SK-N-SH treated with all-trans-retinoic acid at 6 μM for 48 hours (cell line): ENCODE measurements at regions not wholly inside any gene's neighbourhood (a gene's known extent, or its start where the extent isn't known, plus 50 kb on each side); places are given as distances from the start of the nearest gene placed in this dataset.

Source experiments
- ATAC-seq: fragments of 200-7000 bp; cut with Tn5 transposase; 3 replicates; pipeline ENCODE4 v1.9.1; 2020; ENCODE audit warnings: mild to moderate bottlenecking, moderate library complexity
- ARNTL ChIP-seq: fragments of 450-650 bp; formaldehyde crosslinking; IDR thresholded peaks from 2 replicates; pipeline ENCODE4 v1.5.0; 2020; ENCODE audit warnings: low read depth, mild to moderate bottlenecking, moderate library complexity, borderline replicate concordance
- BACH2 ChIP-seq: fragments of 250-450 bp; sonication (Bioruptor Pico); IDR thresholded peaks from 2 replicates; pipeline ENCODE4 v1.9.0; 2021; ENCODE audit warnings: mild to moderate bottlenecking, borderline replicate concordance
- CSDC2 ChIP-seq: fragments of 250-450 bp; sonication (Bioruptor Pico); IDR thresholded peaks from 2 replicates; pipeline ENCODE4 v1.5.0; 2020; ENCODE audit warnings: mild to moderate bottlenecking, moderate library complexity
- CSRNP3 ChIP-seq: fragments of 250-450 bp; sonication (Bioruptor Pico); IDR thresholded peaks from 2 replicates; pipeline ENCODE4 v1.5.1; 2021; ENCODE audit warnings: mild to moderate bottlenecking, moderate library complexity
- ESRRG ChIP-seq: fragments of 250-450 bp; sonication (Bioruptor Pico); IDR thresholded peaks from 2 replicates; pipeline ENCODE4 v1.6.1; 2021; ENCODE audit warnings: mild to moderate bottlenecking
- GLIS3 ChIP-seq: fragments of 250-450 bp; sonication (Bioruptor Pico); IDR thresholded peaks from 2 replicates; pipeline ENCODE4 v1.5.0; 2020; ENCODE audit warnings: mild to moderate bottlenecking, moderate library complexity
- ISL1 ChIP-seq: fragments of 250-450 bp; sonication (Bioruptor Pico); IDR thresholded peaks from 2 replicates; pipeline ENCODE4 v2.1.2; 2022; ENCODE audit warnings: mild to moderate bottlenecking, moderate library complexity
- OSR1 ChIP-seq: fragments of 250-450 bp; sonication (Bioruptor Pico); IDR thresholded peaks from 2 replicates; pipeline ENCODE4 v1.8.0; 2022; ENCODE audit warnings: moderate library complexity, mild to moderate bottlenecking, inconsistent platforms
- PATZ1 ChIP-seq: fragments of 250-450 bp; sonication (Bioruptor Pico); IDR thresholded peaks from 2 replicates; pipeline ENCODE4 v1.8.0; 2020; ENCODE audit warnings: mild to moderate bottlenecking, moderate library complexity, borderline replicate concordance
- PPARA ChIP-seq: fragments of 250-450 bp; sonication (Bioruptor Pico); IDR thresholded peaks from 2 replicates; pipeline ENCODE4 v1.5.0; 2020; ENCODE audit warnings: mild to moderate bottlenecking, borderline replicate concordance
- RARB ChIP-seq: fragments of 250-450 bp; sonication (Bioruptor Pico); IDR thresholded peaks from 2 replicates; pipeline ENCODE4 v1.8.0; 2021; ENCODE audit warnings: mild to moderate bottlenecking, moderate library complexity
- SNAI2 ChIP-seq: fragments of 250-450 bp; sonication (Bioruptor Pico); IDR thresholded peaks from 2 replicates; pipeline ENCODE4 v1.5.0; 2020; ENCODE audit warnings: mild to moderate bottlenecking, moderate library complexity
- TCF4 ChIP-seq: fragments of 250-450 bp; sonication (Bioruptor Pico); IDR thresholded peaks from 2 replicates; pipeline ENCODE4 v1.8.0; 2021; ENCODE audit warnings: mild to moderate bottlenecking, moderate library complexity, borderline replicate concordance
- TOX ChIP-seq: fragments of 250-450 bp; sonication (Bioruptor Pico); IDR thresholded peaks from 2 replicates; pipeline ENCODE4 v1.8.0; 2021; ENCODE audit warnings: mild to moderate bottlenecking, moderate library complexity, borderline replicate concordance
- ZC3H10 ChIP-seq: fragments of 250-450 bp; sonication (Bioruptor Pico); IDR thresholded peaks from 2 replicates; pipeline ENCODE4 v1.5.1; 2021; ENCODE audit warnings: mild to moderate bottlenecking, moderate library complexity
- ZFP3 ChIP-seq: fragments of 250-450 bp; sonication (Bioruptor Pico); IDR thresholded peaks from 2 replicates; pipeline ENCODE4 v1.5.0; 2020; ENCODE audit warnings: mild to moderate bottlenecking, moderate library complexity
- ZFP30 ChIP-seq: fragments of 450-650 bp; formaldehyde crosslinking; IDR thresholded peaks from 2 replicates; pipeline ENCODE4 v1.5.0; 2022; ENCODE audit warnings: mild to moderate bottlenecking, moderate library complexity
- ZNF565 ChIP-seq: fragments of 450-650 bp; formaldehyde crosslinking; conservative IDR thresholded peaks from 2 replicates; pipeline ENCODE4 v1.5.0; 2020; ENCODE audit warnings: low read depth, mild to moderate bottlenecking, moderate library complexity
- ZNF8 ChIP-seq: fragments of 450-650 bp; formaldehyde crosslinking; IDR thresholded peaks from 2 replicates; pipeline ENCODE4 v1.5.0; 2020; ENCODE audit warnings: mild to moderate bottlenecking, moderate library complexity
- TF ChIP-seq, protein P1 (sequence below): fragments of 250-450 bp; sonication (Bioruptor Pico); IDR thresholded peaks from 2 replicates; pipeline ENCODE4 v1.5.1; 2020; ENCODE audit warnings: low read depth, mild to moderate bottlenecking, moderate library complexity

DNA sequence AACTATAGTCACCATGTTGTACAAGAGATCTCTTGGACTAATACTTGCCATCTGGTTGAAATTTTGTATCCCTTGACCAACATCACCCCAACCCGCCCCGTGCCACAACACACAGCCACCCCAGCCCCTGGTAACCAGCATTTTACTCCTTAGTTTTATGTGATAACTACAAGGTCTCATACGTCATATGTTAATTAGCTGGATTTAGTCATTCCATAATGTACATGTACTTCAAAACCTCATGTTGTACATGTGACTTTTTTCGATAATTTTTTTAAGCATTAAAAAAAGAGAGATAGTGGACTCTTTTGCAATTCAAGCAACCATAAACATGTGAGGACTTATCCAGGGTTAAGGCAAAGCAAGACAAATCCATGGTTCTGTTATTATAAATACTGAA, 773.4 kb upstream of the NOVA1 start:
- TF ChIP-seq CSRNP3 (no peak), ZFP3 (CRISPR knock-in tag) (no peak), ESRRG (CRISPR knock-in tag) (no peak), SNAI2 (CRISPR knock-in tag) (no peak), PATZ1 (CRISPR knock-in tag) (no peak), PPARA (CRISPR knock-in tag) (no peak), TCF4 (CRISPR knock-in tag) (no peak), ZFP30 (CRISPR knock-in tag) (no peak), OSR1 (no peak)
- ATAC-seq, result no peak

GRCh38 chr14:27371868-27372267, 774.0 kb upstream of the NOVA1 start:
- no peak for TF ChIP-seq ESRRG (CRISPR knock-in tag)
- TF ChIP-seq SNAI2 (CRISPR knock-in tag), result no peak
- TF ChIP-seq ZNF565 (CRISPR knock-in tag), result no peak
- TF ChIP-seq ZFP30 (CRISPR knock-in tag), result no peak
- no peak for TF ChIP-seq TCF4 (CRISPR knock-in tag)
- TF ChIP-seq CSRNP3, result no peak
- no peak for TF ChIP-seq CSDC2 (CRISPR knock-in tag)
- no peak for TF ChIP-seq RARB (CRISPR knock-in tag)
- TF ChIP-seq ISL1 (CRISPR knock-in tag), result no peak
- no peak for TF ChIP-seq OSR1
- TF ChIP-seq ZC3H10, result no peak
- TF ChIP-seq ZNF8 (CRISPR knock-in tag), result no peak
- no peak for TF ChIP-seq GLIS3 (CRISPR knock-in tag)
- TF ChIP-seq BACH2, result no peak
- no peak for TF ChIP-seq ARNTL (CRISPR knock-in tag)
- no peak for TF ChIP-seq ZFP3 (CRISPR knock-in tag)
- TF ChIP-seq PPARA (CRISPR knock-in tag), result no peak
- TF ChIP-seq PATZ1 (CRISPR knock-in tag), result no peak
- ATAC-seq, result no peak

- TF ChIP-seq ZFP3 (CRISPR knock-in tag) (no peak), ZNF8 (CRISPR knock-in tag) (no peak), ZC3H10 (no peak), GLIS3 (CRISPR knock-in tag) (no peak), CSRNP3 (no peak), CSDC2 (CRISPR knock-in tag) (no peak), RARB (CRISPR knock-in tag) (no peak), ZNF565 (CRISPR knock-in tag) (no peak), ARNTL (CRISPR knock-in tag) (no peak), ISL1 (CRISPR knock-in tag) (no peak), TCF4 (CRISPR knock-in tag) (no peak), OSR1 (no peak), ESRRG (CRISPR knock-in tag) (no peak), TOX (CRISPR knock-in tag) (no peak)
- TF ChIP-seq, protein P1, sequence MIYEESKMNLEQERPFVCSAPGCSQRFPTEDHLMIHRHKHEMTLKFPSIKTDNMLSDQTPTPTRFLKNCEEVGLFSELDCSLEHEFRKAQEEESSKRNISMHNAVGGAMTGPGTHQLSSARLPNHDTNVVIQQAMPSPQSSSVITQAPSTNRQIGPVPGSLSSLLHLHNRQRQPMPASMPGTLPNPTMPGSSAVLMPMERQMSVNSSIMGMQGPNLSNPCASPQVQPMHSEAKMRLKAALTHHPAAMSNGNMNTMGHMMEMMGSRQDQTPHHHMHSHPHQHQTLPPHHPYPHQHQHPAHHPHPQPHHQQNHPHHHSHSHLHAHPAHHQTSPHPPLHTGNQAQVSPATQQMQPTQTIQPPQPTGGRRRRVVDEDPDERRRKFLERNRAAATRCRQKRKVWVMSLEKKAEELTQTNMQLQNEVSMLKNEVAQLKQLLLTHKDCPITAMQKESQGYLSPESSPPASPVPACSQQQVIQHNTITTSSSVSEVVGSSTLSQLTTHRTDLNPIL (CRISPR knock-in tag), result no peak
- no peak for ATAC-seq
Observed at GRCh38 chr14:27372771-27373170, 774.9 kb upstream of the NOVA1 start.
